Tongue (tissue), 2 donors: ENCODE measurements at regions not wholly inside any gene's neighbourhood (a gene's known extent, or its start where the extent isn't known, plus 50 kb on each side); places are given as distances from the start of the nearest gene placed in this dataset. TPM values are rescaled to one million over a fixed set of nuclear protein-coding genes. Genes with fewer than 3 reads are reported as not detected.
A peak's percentile ranks its signal among the peaks of the same experiment; 100 is the strongest.

Experiments used
- DNase-seq: peaks from one replicate; pipeline ENCODE4 v3.0.0-alpha.2; 2015
- small RNA-seq: library from RNA; depleted of rRNA; stranded (forward); fragments of <200 nt; gene quantifications from one replicate; pipeline ENCODE3, GENCODE V24; 2014; ENCODE audit warnings: low replicate concordance

DNA sequence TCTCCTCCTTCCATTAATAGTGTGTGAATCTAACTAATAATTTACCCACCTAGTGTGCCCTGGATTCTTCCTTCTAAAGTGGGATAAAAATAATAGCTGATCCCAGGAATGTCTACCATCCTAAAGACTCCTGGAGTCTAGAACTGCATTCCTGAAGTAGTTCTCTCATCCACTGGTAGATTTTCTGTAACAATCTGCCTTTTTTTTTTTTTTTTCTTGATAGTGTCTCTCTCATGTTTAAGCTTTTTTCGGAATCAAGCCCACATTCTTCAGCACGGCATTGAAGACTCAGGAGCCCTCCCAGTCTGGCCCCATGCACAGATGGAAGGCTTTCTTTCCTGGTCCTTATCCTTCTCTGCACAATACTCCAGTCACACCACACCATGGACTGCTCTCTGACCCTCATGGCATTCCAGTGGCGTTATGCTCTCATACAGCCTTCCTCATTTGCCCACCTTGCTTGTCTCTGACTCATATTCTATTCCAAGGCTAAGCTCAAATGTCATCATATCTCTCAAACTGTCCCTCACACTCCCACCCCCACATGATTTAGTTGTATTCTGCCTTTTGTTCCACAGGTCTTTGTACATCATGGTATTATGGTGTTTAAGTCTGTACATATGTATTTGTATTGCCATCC, 68.7 kb upstream of the FRY start:
- DNase-seq: no peak

DNA sequence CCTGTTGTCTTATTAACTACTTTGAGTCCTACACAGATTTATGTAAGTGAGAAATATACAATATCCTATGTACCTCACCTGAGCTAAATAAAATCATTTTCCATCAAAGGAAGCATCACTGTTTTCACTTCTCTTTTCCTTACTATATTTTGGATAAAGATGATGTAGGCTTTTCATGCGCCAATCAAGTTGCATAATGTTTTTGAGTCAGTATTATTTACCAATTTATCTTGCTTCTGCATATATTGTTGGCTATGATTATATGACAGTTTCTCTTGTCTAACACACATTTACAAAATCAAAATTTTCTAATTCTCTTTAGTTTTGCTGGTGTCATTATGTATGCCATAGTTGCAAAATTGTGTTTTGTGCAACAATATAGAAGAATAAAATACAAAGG, 67.9 kb upstream of the FRY start:
- DNase-seq: no peak

DNA sequence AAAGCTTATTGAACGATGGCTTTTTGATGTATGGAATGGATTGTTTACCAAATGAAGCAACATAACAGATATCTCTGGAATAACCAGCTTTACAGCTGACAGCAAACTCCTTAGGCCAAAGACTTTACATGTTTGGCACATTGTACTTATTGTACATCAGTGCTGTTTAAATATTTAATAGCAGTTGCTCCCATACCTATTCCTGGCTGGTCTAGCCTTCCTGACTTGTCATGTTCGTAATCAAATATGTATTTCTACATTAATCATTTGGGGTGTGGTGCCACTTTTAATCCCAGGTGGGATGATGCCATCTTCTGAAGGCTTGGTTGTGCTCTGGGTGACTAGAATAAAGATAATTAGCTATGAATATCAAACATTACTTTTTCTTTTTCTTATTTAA, 67.4 kb upstream of the FRY start:
- DNase-seq: no peak

DNA sequence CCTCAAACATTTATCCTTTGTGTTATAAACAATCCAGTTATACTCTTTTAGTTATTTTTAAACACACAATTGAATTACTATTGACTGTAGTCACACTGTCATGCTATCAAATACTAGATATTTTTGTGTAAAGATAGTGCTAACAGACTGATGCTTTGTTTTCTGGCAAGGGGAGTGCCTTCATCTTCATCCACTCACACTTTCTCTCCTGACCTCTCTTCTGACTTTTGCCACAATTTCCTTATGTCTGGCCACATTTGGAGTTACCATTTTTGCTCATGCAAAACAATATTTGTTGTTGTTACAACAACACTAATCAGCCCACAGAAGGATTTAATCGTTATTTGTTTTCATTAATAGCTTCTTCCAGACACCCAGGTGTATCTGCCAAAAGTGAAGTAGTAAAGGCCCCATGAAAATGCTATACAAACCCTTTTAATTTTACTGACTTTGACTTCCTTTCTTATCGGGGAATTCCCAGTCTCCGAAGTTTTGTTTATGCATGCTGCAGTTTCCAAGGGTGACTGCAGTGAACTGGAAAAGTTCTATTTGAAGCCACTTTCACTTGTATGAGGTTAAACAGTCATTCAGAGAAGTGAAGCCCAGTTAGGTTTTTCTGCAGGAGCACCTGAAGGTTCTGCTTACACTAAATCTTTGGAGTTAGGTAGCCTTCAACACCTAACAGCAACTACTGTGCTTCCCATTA, 66.1 kb upstream of the FRY start:
- peak; percentile 65 for DNase-seq

DNA sequence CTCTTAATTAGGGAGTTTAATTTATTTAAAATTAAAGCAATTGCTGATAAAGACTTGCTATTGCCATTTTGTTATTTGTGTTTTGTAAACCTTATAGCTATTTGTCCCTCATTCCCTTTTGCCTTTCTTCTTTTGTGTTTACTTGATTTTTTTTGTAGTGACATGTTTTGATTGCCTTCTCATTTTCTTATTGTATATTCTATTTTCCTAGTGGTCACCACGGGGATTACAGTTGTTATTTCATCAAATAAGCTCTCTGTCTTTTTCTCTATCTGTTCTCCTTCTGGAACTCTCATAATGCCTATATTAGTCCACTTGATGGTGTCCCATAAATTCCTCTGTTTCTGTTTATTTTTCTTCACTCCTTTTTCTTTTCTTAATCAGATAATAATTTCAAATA, 64.4 kb upstream of the FRY start:
- DNase-seq: no peak

DNA sequence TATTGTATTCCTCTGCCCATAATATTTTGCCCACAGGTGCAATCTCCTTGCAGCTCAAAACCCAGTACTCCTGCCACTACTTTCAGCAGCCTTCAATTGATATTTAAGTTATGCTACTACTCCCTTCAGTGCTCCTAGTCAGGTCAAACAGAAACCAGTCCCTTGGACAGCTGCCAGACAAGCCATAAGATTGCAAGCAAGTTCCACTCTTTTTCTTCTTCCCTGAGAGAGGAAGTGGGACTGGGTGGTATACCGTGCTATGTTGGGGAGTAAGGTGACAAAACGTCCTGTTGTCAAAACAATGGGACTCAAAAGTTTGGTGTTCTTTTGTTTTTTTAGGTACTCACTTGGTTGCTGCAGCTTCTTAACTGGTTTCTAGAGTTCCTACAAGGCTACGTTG, 63.1 kb upstream of the FRY start:
- DNase-seq: no peak

DNA sequence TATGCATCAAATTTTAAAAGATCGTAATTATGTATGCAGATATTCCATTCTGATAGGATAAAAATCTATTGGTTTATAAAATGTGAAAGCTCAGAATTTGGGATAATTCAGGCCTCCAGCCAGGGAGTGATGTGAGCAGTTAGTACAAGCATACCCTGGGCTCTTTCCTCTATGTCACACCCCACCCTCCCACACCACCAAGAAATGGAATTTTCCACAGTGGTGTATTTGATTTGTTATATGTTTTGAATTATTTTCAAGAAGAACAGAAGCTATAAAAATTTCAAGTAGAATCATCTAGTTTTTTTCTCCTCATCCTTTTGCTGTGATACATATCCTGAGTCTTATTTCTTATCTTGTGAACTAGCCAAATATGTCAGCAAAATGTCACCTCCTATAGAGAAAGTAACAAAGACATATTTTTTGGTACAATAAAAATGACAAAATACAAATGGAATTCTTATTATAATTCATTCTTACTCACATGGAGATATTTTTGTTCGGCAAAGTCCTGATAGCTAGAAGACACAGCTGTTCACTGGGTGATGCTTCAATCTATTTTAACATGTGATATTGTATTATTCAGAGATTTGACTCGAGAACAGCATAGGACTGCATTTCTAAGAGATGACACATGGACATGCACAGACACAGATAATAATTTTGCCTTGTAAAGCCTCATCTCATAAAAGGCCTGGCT, 61.2 kb upstream of the FRY start:
- DNase-seq: peak; percentile 44

DNA sequence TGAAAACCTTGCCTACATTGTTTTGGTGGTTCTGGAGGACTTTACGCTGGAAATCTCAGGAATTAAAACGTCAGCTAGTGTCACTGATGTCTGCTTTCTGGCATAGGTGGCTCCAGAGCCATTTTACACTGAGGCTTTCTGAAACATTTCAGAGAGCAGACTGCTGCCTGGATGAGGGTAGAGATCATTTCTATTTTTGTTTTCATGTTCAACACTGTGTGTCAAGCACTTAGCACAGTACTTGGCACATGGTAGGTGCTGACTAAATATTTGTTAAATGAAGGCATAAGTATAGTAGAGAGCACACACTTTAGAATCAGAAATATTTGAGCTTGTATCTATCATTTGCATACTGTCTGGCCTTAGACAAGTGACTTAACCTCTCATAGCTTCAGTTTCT, 59.1 kb upstream of the FRY start:
- no peak for DNase-seq

DNA sequence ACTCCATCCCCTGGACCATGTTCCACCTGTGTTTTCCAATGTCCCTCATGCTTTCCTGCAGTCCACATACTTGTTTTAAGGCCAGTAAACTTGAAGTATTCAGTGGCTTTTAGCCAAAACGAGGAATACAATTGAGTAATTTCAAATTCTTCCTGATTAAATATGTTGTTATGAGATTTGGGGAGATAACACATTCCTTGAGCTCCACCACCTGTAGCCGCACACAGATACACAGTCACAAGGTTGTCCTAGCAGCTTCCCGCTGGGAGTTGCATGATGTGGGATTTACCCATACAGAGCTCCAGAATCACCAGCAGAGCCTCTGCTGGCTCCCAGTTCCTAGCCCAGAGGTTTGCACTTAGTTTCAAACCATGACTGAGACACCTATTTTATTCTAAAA, 53.6 kb upstream of the FRY start:
- DNase-seq: no peak

DNA sequence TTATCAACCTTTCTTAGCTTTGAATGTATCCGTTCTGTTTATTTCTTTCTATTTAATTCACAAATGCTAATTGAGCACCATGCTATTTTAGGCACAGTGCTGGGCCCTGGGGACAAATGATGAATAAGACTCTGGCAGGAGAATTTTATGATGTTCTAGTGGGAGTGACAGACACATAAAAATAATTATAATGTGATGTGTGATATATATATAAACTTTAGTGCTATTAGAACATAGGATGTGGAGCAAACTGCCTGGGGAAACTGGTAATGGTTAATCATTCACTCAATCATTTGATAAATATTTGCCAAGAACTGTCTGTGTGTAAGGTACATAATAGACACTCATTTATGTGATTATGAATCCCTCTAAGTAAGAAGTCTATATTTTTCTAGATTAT, 50.7 kb upstream of the FRY start:
- DNase-seq: no peak

Small RNA genes in the stretch of these regions (small RNA-seq; reads per million reads assigned to genes)
- not detected for gene RF00017
